WTC11 (cell line): ENCODE measurements at regions not wholly inside any gene's neighbourhood (a gene's known extent, or its start where the extent isn't known, plus 50 kb on each side); places are given as distances from the start of the nearest gene placed in this dataset.

Experiments
- ATAC-seq: fragments of 200-7000 bp; cut with Tn5 transposase; 2 replicates; pipeline ENCODE4 v1.10.0; 2021; ENCODE audit warnings: mild to moderate bottlenecking, moderate library complexity
- CTCF ChIA-PET: fragments of 300-600 bp; sonication (Branson Sonifier 250); formaldehyde crosslinking; loops from one replicate; lab custom pipeline; 2021; ENCODE audit warnings: antibody characterized with exemption; lab: Charles Lee
- POLR2A ChIA-PET: fragments of 350-600 bp; sonication (Branson Sonifier 250); formaldehyde crosslinking; loops from one replicate; lab custom pipeline; 2021; ENCODE audit warnings: antibody characterized with exemption; lab: Charles Lee
- DNase-seq: peaks from one replicate; pipeline ENCODE4 v3.0.0; 2021; ENCODE audit warnings: low spot score
- H3K27ac Mint-ChIP-seq: 2 replicates; pipeline ENCODE4 v1.8.0; 2021; ENCODE audit warnings: mixed read lengths
- H3K27me3 Mint-ChIP-seq: 2 replicates; pipeline ENCODE4 v1.8.0; 2021; ENCODE audit warnings: low read depth, mild to moderate bottlenecking, moderate library complexity, mixed read lengths
- H3K36me3 Mint-ChIP-seq: 2 replicates; pipeline ENCODE4 v1.8.0; 2021; ENCODE audit warnings: mixed read lengths
- H3K4me1 Mint-ChIP-seq: 2 replicates; pipeline ENCODE4 v1.8.0; 2022; ENCODE audit warnings: mixed read lengths
- H3K4me3 Mint-ChIP-seq: 2 replicates; pipeline ENCODE4 v1.8.0; 2021; ENCODE audit warnings: mild to moderate bottlenecking, moderate library complexity, mixed read lengths
- H3K9me3 Mint-ChIP-seq: 2 replicates; pipeline ENCODE4 v1.8.0; 2021; ENCODE audit warnings: mixed read lengths
- CDX4 ChIP-seq: fragments of 250-450 bp; sonication (Bioruptor Pico); IDR thresholded peaks from 2 replicates; pipeline ENCODE4 v1.9.0; 2021; ENCODE audit warnings: moderate library complexity, mild to moderate bottlenecking, inconsistent platforms, borderline replicate concordance
- CTCF ChIP-seq: fragments of 200-600 bp; IDR thresholded peaks from 2 replicates; pipeline ENCODE4 v1.8.0; 2022; ENCODE audit warnings: antibody characterized with exemption
- ERG ChIP-seq: fragments of 250-450 bp; sonication (Bioruptor Pico); IDR thresholded peaks from 2 replicates; pipeline ENCODE4 v1.8.0; 2021; ENCODE audit warnings: mild to moderate bottlenecking
- ESRRA ChIP-seq: sonication (generic); formaldehyde crosslinking; IDR thresholded peaks from 2 replicates; pipeline ENCODE4 v1.8.1; 2022; ENCODE audit warnings: mild to moderate bottlenecking, missing genetic modification reagents, borderline replicate concordance
- ETV6 ChIP-seq: sonication (generic); formaldehyde crosslinking; IDR thresholded peaks from 2 replicates; pipeline ENCODE4 v1.8.1; 2022; ENCODE audit warnings: mild to moderate bottlenecking, missing genetic modification reagents
- FOXK1 ChIP-seq: sonication (generic); formaldehyde crosslinking; IDR thresholded peaks from 2 replicates; pipeline ENCODE4 v1.8.0; 2022; ENCODE audit warnings: mild to moderate bottlenecking, moderate library complexity, missing genetic modification reagents
- FOXP1 ChIP-seq: sonication (generic); formaldehyde crosslinking; IDR thresholded peaks from 2 replicates; pipeline ENCODE4 v1.8.0; 2022; ENCODE audit warnings: missing genetic modification reagents, mild to moderate bottlenecking, moderate library complexity, borderline replicate concordance
- FOXP4 ChIP-seq: sonication (generic); formaldehyde crosslinking; IDR thresholded peaks from 2 replicates; pipeline ENCODE4 v1.8.0; 2022; ENCODE audit warnings: mild to moderate bottlenecking, missing genetic modification reagents
- GRHL2 ChIP-seq: fragments of 250-450 bp; sonication (Bioruptor Pico); IDR thresholded peaks from 2 replicates; pipeline ENCODE4 v1.8.0; 2022; ENCODE audit warnings: mild to moderate bottlenecking, moderate library complexity; ENCODE audit not compliant: insufficient replicate concordance, severe bottlenecking
- GTF2I ChIP-seq: fragments of 250-450 bp; sonication (Bioruptor Pico); conservative IDR thresholded peaks from 2 replicates; pipeline ENCODE4 v1.4.0; 2021; ENCODE audit warnings: mild to moderate bottlenecking
- MAX ChIP-seq: sonication (generic); formaldehyde crosslinking; IDR thresholded peaks from 2 replicates; pipeline ENCODE4 v1.8.0; 2022; ENCODE audit warnings: mild to moderate bottlenecking, missing genetic modification reagents
- NR2C2 ChIP-seq: sonication (generic); formaldehyde crosslinking; IDR thresholded peaks from 2 replicates; pipeline ENCODE4 v1.8.0; 2022; ENCODE audit warnings: mild to moderate bottlenecking, missing genetic modification reagents
- RELA ChIP-seq: sonication (generic); formaldehyde crosslinking; IDR thresholded peaks from 2 replicates; pipeline ENCODE4 v1.8.1; 2022; ENCODE audit warnings: missing genetic modification reagents, mild to moderate bottlenecking, borderline replicate concordance
- TP53 ChIP-seq: sonication (generic); formaldehyde crosslinking; IDR thresholded peaks from 2 replicates; pipeline ENCODE4 v1.8.1; 2023; ENCODE audit warnings: mild to moderate bottlenecking, missing genetic modification reagents
- USF2 ChIP-seq: sonication (generic); formaldehyde crosslinking; IDR thresholded peaks from 2 replicates; pipeline ENCODE4 v1.8.1; 2023; ENCODE audit warnings: mild to moderate bottlenecking, missing genetic modification reagents, moderate library complexity
- ZNF121 ChIP-seq: sonication (generic); formaldehyde crosslinking; IDR thresholded peaks from 2 replicates; pipeline ENCODE4 v1.8.0; 2023; ENCODE audit warnings: missing genetic modification reagents
- ZNF219 ChIP-seq: sonication (generic); formaldehyde crosslinking; IDR thresholded peaks from 2 replicates; pipeline ENCODE4 v1.8.0; 2023; ENCODE audit warnings: missing genetic modification reagents, mild to moderate bottlenecking, borderline replicate concordance
- ZNF263 ChIP-seq: sonication (generic); formaldehyde crosslinking; IDR thresholded peaks from 2 replicates; pipeline ENCODE4 v1.8.1; 2022; ENCODE audit warnings: low read depth, mild to moderate bottlenecking, moderate library complexity, missing genetic modification reagents
- ZNF317 ChIP-seq: sonication (generic); formaldehyde crosslinking; IDR thresholded peaks from 2 replicates; pipeline ENCODE4 v1.8.1; 2023; ENCODE audit warnings: low read depth, mild to moderate bottlenecking, moderate library complexity, missing genetic modification reagents, borderline replicate concordance
- ZNF416 ChIP-seq: fragments of 250-450 bp; sonication (Bioruptor Pico); IDR thresholded peaks from 2 replicates; pipeline ENCODE4 v1.9.0; 2021; ENCODE audit warnings: mild to moderate bottlenecking, inconsistent platforms
- ZNF423 ChIP-seq: fragments of 250-450 bp; sonication (Bioruptor Pico); IDR thresholded peaks from 2 replicates; pipeline ENCODE4 v2.1.2; 2022; ENCODE audit warnings: mild to moderate bottlenecking, moderate library complexity
- ZNF671 ChIP-seq: fragments of 250-450 bp; sonication (Bioruptor Pico); IDR thresholded peaks from 2 replicates; pipeline ENCODE4 v1.8.0; 2021; ENCODE audit warnings: mild to moderate bottlenecking
- ZSCAN18 ChIP-seq: fragments of 250-450 bp; sonication (Bioruptor Pico); IDR thresholded peaks from 2 replicates; pipeline ENCODE4 v2.1.2; 2022; ENCODE audit warnings: mild to moderate bottlenecking, moderate library complexity

GRCh38 chr10:84059526-84059925, 79.8 kb upstream of the GHITM start:
- H3K9me3 Mint-ChIP-seq, result no peaks in the 10 kb centered on the region
- H3K4me3 Mint-ChIP-seq, result no peak overlapping the region
- H3K27ac Mint-ChIP-seq, result no peak overlapping the region
- ATAC-seq (peak; percentile 43), DNase-seq (no peak)
- 0 out of 2 replicates have a peak, but pooled peaks cover 5% of the 10 kb centered on the region for H3K4me1 Mint-ChIP-seq
- TF ChIP-seq ZSCAN18 (CRISPR knock-in tag) (no peak), ZNF317 (CRISPR knock-in tag) (no peak), MAX (CRISPR knock-in tag) (no peak), ZNF671 (CRISPR knock-in tag) (no peak), TP53 (CRISPR knock-in tag) (no peak), ZNF121 (CRISPR knock-in tag) (no peak), GRHL2 (no peak), GTF2I (CRISPR knock-in tag) (no peak), ZNF219 (CRISPR knock-in tag) (no peak), ZNF263 (CRISPR knock-in tag) (no peak), ETV6 (no peak), CTCF (no peak), RELA (no peak), CDX4 (CRISPR knock-in tag) (no peak)
- CTCF ChIA-PET, result interaction anchor here (0.7 to 2.4 kb wide), 11 partner anchors 10 to 178 kb away, joined by 3 to 7 read pairs (median 4); no protein-coding TSS in a partner anchor
- no peaks in the 10 kb centered on the region for H3K36me3 Mint-ChIP-seq
- POLR2A ChIA-PET, result no interaction called here
- peaks cover 2% of the 10 kb centered on the region for H3K27me3 Mint-ChIP-seq

- no peak overlapping the region for H3K27ac Mint-ChIP-seq
- ChIA-PET POLR2A (no interaction called here), CTCF (interaction anchor here (2.4 kb wide), 1 partner anchor 13 kb away, joined by 13 read pairs; no protein-coding TSS in a partner anchor)
- no peaks in the 10 kb centered on the region for H3K36me3 Mint-ChIP-seq
- DNase-seq, result no peak
- H3K27me3 Mint-ChIP-seq, result peaks cover 2% of the 10 kb centered on the region; the same call in 1 of the 2 replicates
- H3K4me3 Mint-ChIP-seq, result no peak overlapping the region
- ATAC-seq, result no peak
- H3K4me1 Mint-ChIP-seq, result 0 out of 2 replicates have a peak, but pooled peaks cover 5% of the 10 kb centered on the region
- H3K9me3 Mint-ChIP-seq, result no peaks in the 10 kb centered on the region
- TF ChIP-seq GTF2I (CRISPR knock-in tag) (no peak), ERG (CRISPR knock-in tag) (no peak), ZNF423 (no peak), FOXP4 (CRISPR knock-in tag) (no peak), ZNF416 (CRISPR knock-in tag) (no peak), ZNF317 (CRISPR knock-in tag) (no peak), FOXP1 (no peak), FOXK1 (no peak), USF2 (no peak), NR2C2 (CRISPR knock-in tag) (no peak), ESRRA (CRISPR knock-in tag) (no peak), ZSCAN18 (CRISPR knock-in tag) (no peak)
These were observed 75.9 kb upstream of the GHITM start for GRCh38 chr10:84063440-84063839.
